ENCODE measurements at regions not wholly inside any gene's neighbourhood (a gene's known extent, or its start where the extent isn't known, plus 50 kb on each side); places are given as distances from the start of the nearest gene placed in this dataset.

GRCh38 chr22:48746789-48747425 is 1080.8 kb downstream of the BRD1 start:
- Mint-ChIP-seq H3K4me1 (no peaks in the 10 kb centered on the region), H3K4me3 (no peak overlapping the region), H3K27ac (no peak overlapping the region), H3K27me3 (ENCODE audit: insufficient read depth, low read depth, poor library complexity) (peaks cover 5% of the 10 kb centered on the region), H3K36me3 (ENCODE audit: low read depth) (no peaks in the 10 kb centered on the region; the same call in 2 of the 3 replicates), H3K9me3 (no peaks in the 10 kb centered on the region)
- Histone ChIP-seq H3K4me1 (ENCODE audit: insufficient read depth) (no peaks in the 10 kb centered on the region), H3K4me3 (no peak overlapping the region), H3K27ac (ENCODE audit: low read depth) (no peak overlapping the region), H3K36me3 (ENCODE audit: insufficient read depth) (no peaks in the 10 kb centered on the region; the same call in 1 of the 2 replicates), H2AFZ (no peak overlapping the region), H3K9me2 (ENCODE audit: insufficient read depth) (no peaks in the 10 kb centered on the region), H3F3A (replicated peaks; ENCODE audit: low read depth) (no peaks in the 10 kb centered on the region), H3K27me3 (ENCODE audit: insufficient read depth) (no peaks in the 10 kb centered on the region), H4K20me1 (replicated peaks; ENCODE audit: insufficient read depth) (no peaks in the 10 kb centered on the region), H3K4me2 (no peak overlapping the region), H3K79me2 (replicated peaks; ENCODE audit: insufficient read depth) (no peaks in the 10 kb centered on the region)
- ATAC-seq (no peak), DNase-seq (ENCODE audit: low spot score) (no peak)
- TF ChIP-seq NANOG (IDR thresholded peaks at IDR 0.05; ENCODE audit: borderline replicate concordance) = no peak
- TF ChIP-seq, protein P1, sequence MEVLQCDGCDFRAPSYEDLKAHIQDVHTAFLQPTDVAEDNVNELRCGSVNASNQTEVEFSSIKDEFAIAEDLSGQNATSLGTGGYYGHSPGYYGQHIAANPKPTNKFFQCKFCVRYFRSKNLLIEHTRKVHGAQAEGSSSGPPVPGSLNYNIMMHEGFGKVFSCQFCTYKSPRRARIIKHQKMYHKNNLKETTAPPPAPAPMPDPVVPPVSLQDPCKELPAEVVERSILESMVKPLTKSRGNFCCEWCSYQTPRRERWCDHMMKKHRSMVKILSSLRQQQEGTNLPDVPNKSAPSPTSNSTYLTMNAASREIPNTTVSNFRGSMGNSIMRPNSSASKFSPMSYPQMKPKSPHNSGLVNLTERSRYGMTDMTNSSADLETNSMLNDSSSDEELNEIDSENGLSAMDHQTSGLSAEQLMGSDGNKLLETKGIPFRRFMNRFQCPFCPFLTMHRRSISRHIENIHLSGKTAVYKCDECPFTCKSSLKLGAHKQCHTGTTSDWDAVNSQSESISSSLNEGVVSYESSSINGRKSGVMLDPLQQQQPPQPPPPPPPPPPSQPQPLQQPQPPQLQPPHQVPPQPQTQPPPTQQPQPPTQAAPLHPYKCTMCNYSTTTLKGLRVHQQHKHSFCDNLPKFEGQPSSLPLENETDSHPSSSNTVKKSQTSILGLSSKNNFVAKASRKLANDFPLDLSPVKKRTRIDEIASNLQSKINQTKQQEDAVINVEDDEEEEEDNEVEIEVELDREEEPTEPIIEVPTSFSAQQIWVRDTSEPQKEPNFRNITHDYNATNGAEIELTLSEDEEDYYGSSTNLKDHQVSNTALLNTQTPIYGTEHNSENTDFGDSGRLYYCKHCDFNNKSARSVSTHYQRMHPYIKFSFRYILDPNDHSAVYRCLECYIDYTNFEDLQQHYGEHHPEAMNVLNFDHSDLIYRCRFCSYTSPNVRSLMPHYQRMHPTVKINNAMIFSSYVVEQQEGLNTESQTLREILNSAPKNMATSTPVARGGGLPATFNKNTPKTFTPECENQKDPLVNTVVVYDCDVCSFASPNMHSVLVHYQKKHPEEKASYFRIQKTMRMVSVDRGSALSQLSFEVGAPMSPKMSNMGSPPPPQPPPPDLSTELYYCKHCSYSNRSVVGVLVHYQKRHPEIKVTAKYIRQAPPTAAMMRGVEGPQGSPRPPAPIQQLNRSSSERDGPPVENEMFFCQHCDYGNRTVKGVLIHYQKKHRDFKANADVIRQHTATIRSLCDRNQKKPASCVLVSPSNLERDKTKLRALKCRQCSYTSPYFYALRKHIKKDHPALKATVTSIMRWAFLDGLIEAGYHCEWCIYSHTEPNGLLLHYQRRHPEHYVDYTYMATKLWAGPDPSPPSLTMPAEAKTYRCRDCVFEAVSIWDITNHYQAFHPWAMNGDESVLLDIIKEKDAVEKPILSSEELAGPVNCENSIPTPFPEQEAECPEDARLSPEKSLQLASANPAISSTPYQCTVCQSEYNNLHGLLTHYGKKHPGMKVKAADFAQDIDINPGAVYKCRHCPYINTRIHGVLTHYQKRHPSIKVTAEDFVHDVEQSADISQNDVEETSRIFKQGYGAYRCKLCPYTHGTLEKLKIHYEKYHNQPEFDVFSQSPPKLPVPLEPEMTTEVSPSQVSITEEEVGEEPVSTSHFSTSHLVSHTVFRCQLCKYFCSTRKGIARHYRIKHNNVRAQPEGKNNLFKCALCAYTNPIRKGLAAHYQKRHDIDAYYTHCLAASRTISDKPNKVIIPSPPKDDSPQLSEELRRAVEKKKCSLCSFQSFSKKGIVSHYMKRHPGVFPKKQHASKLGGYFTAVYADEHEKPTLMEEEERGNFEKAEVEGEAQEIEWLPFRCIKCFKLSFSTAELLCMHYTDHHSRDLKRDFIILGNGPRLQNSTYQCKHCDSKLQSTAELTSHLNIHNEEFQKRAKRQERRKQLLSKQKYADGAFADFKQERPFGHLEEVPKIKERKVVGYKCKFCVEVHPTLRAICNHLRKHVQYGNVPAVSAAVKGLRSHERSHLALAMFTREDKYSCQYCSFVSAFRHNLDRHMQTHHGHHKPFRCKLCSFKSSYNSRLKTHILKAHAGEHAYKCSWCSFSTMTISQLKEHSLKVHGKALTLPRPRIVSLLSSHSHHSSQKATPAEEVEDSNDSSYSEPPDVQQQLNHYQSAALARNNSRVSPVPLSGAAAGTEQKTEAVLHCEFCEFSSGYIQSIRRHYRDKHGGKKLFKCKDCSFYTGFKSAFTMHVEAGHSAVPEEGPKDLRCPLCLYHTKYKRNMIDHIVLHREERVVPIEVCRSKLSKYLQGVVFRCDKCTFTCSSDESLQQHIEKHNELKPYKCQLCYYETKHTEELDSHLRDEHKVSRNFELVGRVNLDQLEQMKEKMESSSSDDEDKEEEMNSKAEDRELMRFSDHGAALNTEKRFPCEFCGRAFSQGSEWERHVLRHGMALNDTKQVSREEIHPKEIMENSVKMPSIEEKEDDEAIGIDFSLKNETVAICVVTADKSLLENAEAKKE (CRISPR knock-in tag; IDR thresholded peaks at IDR 0.05) = no peak
- TF ChIP-seq, protein P2, sequence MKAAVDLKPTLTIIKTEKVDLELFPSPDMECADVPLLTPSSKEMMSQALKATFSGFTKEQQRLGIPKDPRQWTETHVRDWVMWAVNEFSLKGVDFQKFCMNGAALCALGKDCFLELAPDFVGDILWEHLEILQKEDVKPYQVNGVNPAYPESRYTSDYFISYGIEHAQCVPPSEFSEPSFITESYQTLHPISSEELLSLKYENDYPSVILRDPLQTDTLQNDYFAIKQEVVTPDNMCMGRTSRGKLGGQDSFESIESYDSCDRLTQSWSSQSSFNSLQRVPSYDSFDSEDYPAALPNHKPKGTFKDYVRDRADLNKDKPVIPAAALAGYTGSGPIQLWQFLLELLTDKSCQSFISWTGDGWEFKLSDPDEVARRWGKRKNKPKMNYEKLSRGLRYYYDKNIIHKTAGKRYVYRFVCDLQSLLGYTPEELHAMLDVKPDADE (IDR thresholded peaks at IDR 0.05) = no peak
- TF ChIP-seq ZNF114 (CRISPR knock-in tag; IDR thresholded peaks at IDR 0.05) = no peak
- no peak for TF ChIP-seq CTCF (conservative IDR thresholded peaks at IDR 0.05; ENCODE audit: low read depth in 2 of 2)
- TF ChIP-seq STAT1 (IDR thresholded peaks at IDR 0.05; ENCODE audit: unreplicated experiment) = no peak
- no peak for TF ChIP-seq POLR2AphosphoS5 (IDR thresholded peaks at IDR 0.05; ENCODE audit: low read depth)

Data from GM23338 (cell line).